Cerebellar nuclear complex (tissue), 1 donor: ENCODE measurements at regions not wholly inside any gene's neighbourhood (a gene's known extent, or its start where the extent isn't known, plus 50 kb on each side); places are given as distances from the start of the nearest gene placed in this dataset.
"Not testable (repeated sequence)": the region's sequence is repeated elsewhere in the genome, so short reads cannot be mapped to it uniquely, and the experiment has no call there.

Experiments
- DNase-seq, 2 experiments: peaks; one replicate each; lab custom pipeline; 2025; lab: John Stamatoyannopoulos, UW

GRCh38 chr3:72535772-72536171 lies 312.5 kb downstream of the SHQ1 start:
- DNase-seq, result no peak

GRCh38 chr3:72533591-72534473 lies 314.4 kb downstream of the SHQ1 start:
- DNase-seq, result no peak

- no peak for DNase-seq
Measured at GRCh38 chr3:72530426-72530825, 317.8 kb downstream of the SHQ1 start.

- DNase-seq, result no peak
Measured at GRCh38 chr3:72529081-72529480, 319.2 kb downstream of the SHQ1 start.

- no peak for DNase-seq
Measured at GRCh38 chr3:72523429-72524151, 324.7 kb downstream of the SHQ1 start.

- DNase-seq, result no peak
Measured at GRCh38 chr3:72520690-72521308, 327.4 kb downstream of the SHQ1 start.

GRCh38 chr3:72519946-72520604 lies 328.2 kb downstream of the SHQ1 start:
- no peak for DNase-seq

GRCh38 chr3:72517921-72518424 lies 330.3 kb downstream of the SHQ1 start:
- no peak for DNase-seq

GRCh38 chr3:72517336-72517735 lies 330.9 kb downstream of the SHQ1 start:
- DNase-seq, result no peak

GRCh38 chr3:72516361-72516760 lies 331.9 kb downstream of the SHQ1 start:
- DNase-seq, result no peak

GRCh38 chr3:72515941-72516340 lies 332.3 kb downstream of the SHQ1 start:
- DNase-seq, result no peak

GRCh38 chr3:72515281-72515680 lies 333.0 kb downstream of the SHQ1 start:
- no peak for DNase-seq

- DNase-seq, result no peak
Measured at GRCh38 chr3:72510247-72510646, 338.0 kb downstream of the SHQ1 start.

- no peak for DNase-seq
Measured at GRCh38 chr3:72505539-72506405, 342.5 kb downstream of the SHQ1 start.

GRCh38 chr3:72497501-72497900 lies 350.7 kb downstream of the SHQ1 start:
- not testable (repeated sequence) for DNase-seq

GRCh38 chr3:72496051-72496670 lies 352.1 kb downstream of the SHQ1 start:
- no peak for DNase-seq

- DNase-seq, result no peak
Measured at GRCh38 chr3:72494626-72495025, 353.6 kb downstream of the SHQ1 start.

- DNase-seq, result no peak
Measured at GRCh38 chr3:72494130-72494529, 354.1 kb downstream of the SHQ1 start.

GRCh38 chr3:72492240-72492639 lies 356.0 kb downstream of the SHQ1 start:
- no peak for DNase-seq

GRCh38 chr3:72490688-72491435 lies 357.4 kb downstream of the SHQ1 start:
- DNase-seq, result no peak
